K562 (cell line): ENCODE measurements at regions not wholly inside any gene's neighbourhood (a gene's known extent, or its start where the extent isn't known, plus 50 kb on each side); places are given as distances from the start of the nearest gene placed in this dataset.

Experiments
- ATAC-seq: fragments of 200-7000 bp; cut with Tn5 transposase; 3 replicates; pipeline ENCODE4 v1.9.1; 2020; ENCODE audit warnings: moderate library complexity
- BruUV-seq: library from RNA; stranded (reverse); fragments of 400-500 nt; replicated peaks from 2 replicates; lab custom pipeline; 2021; lab: Mats Ljungman, UMichigan
- CTCF ChIA-PET: fragments of 300-600 bp; formaldehyde crosslinking; extraction: SDS; loops from one replicate; lab custom pipeline; 2021; ENCODE audit warnings: low intra/inter-chr PET ratio; lab: Yijun Ruan, JAX
- POLR2A ChIA-PET: fragments of 300-600, 350-650 bp; sonication (Branson Sonifier 250); formaldehyde crosslinking; extraction: SDS; loops from one replicate; lab custom pipeline; 2021; ENCODE audit warnings: antibody characterized with exemption, inconsistent platforms; lab: Yijun Ruan, JAX
- DNase-seq, 4 experiments: peaks; one replicate each; pipeline versions ENCODE4 v3.0.0 to v3.0.0-alpha.2; 2011 to 2018; ENCODE audit warnings: low spot score in 3 of 4, mixed read lengths in 3 of 4; ENCODE audit errors: extremely low read depth in 1 of 4
- FAIRE-seq: peaks from 2 replicates; lab custom pipeline; 2011; peaks lifted over from hg19 to GRCh38; lab: Jason Lieb, UNC
- H2AFZ ChIP-seq: 2 replicates; pipeline ENCODE4 v1.6.0; 2011; ENCODE audit warnings: low read depth, low read length, control low read depth, inconsistent platforms
- H3K27ac ChIP-seq: fragments of 200-600 bp; 3 replicates; pipeline ENCODE4 v1.8.0; 2011; ENCODE audit warnings: low read depth, mild to moderate bottlenecking, control low read depth, inconsistent platforms, low read length, moderate library complexity, mixed read lengths; ENCODE audit errors: extremely low read depth
- H3K27me3 ChIP-seq, 2 experiments: fragments of 300-600 bp in 1 of 2; 2 replicates in 1 of 2; 3 replicates in 1 of 2; pipeline versions ENCODE4 v1.6.0 to v1.8.0; 2011; ENCODE audit warnings: inconsistent platforms in 2 of 2, low read length in 2 of 2, mild to moderate bottlenecking in 1 of 2, mixed read lengths in 1 of 2, moderate library complexity in 1 of 2; ENCODE audit not compliant: control insufficient read depth in 2 of 2, insufficient read depth in 2 of 2
- H3K36me3 ChIP-seq: fragments of 300-600 bp; 3 replicates; pipeline ENCODE4 v1.8.0; 2011; ENCODE audit warnings: mild to moderate bottlenecking, low read length, inconsistent platforms; ENCODE audit not compliant: control insufficient read depth, insufficient read depth
- H3K4me1 ChIP-seq, 2 experiments: fragments of 200-600 bp in 1 of 2; replicated peaks in 1 of 2; 2 replicates in 1 of 2; 3 replicates in 1 of 2; pipeline versions ENCODE4 v1.5.1 to v1.8.0; 2011; ENCODE audit warnings: inconsistent platforms in 2 of 2, low read length in 2 of 2, mild to moderate bottlenecking in 1 of 2, mixed read lengths in 1 of 2, moderate library complexity in 1 of 2; ENCODE audit not compliant: control insufficient read depth in 2 of 2, insufficient read depth in 2 of 2
- H3K4me2 ChIP-seq: 2 replicates; pipeline ENCODE4 v1.6.1; 2011; ENCODE audit warnings: low read length, control low read depth, inconsistent platforms, mixed read lengths; ENCODE audit not compliant: insufficient read depth
- H3K4me3 ChIP-seq: fragments of 200-600 bp; sonication (generic), shearing (Covaris generic); 2 replicates; pipeline ENCODE4 v1.5.1; 2016; ENCODE audit warnings: control low read depth, inconsistent platforms
- H3K79me2 ChIP-seq: fragments of 200-600 bp; 3 replicates; pipeline ENCODE4 v1.8.0; 2011; ENCODE audit warnings: low read length, inconsistent platforms; ENCODE audit not compliant: control insufficient read depth, insufficient read depth
- H3K9ac ChIP-seq, 2 experiments: 2 replicates each; pipeline versions ENCODE4 v1.6.0 to v1.6.1; 2011; ENCODE audit warnings: low read depth in 2 of 2, low read length in 2 of 2, control low read depth in 1 of 2, inconsistent platforms in 1 of 2, mild to moderate bottlenecking in 1 of 2, mixed read lengths in 1 of 2; ENCODE audit not compliant: insufficient read depth in 1 of 2
- H3K9me1 ChIP-seq: one replicate; pipeline ENCODE4 v1.6.0; 2011; ENCODE audit warnings: inconsistent platforms, mild to moderate bottlenecking, low read length, moderate library complexity; ENCODE audit not compliant: control insufficient read depth, insufficient read depth
- H3K9me3 ChIP-seq: replicated peaks from 2 replicates; pipeline ENCODE4 v1.5.1; 2011; ENCODE audit warnings: low read depth, low read length, inconsistent platforms; ENCODE audit not compliant: control insufficient read depth, insufficient read depth
- H4K20me1 ChIP-seq: replicated peaks from 2 replicates; pipeline ENCODE4 v1.6.1; 2011; ENCODE audit warnings: low read length, inconsistent platforms, mixed read lengths; ENCODE audit not compliant: control insufficient read depth, insufficient read depth
- BRF1 ChIP-seq: IDR thresholded peaks from 3 replicates; pipeline ENCODE4 v1.6.1; 2011; ENCODE audit warnings: borderline replicate concordance, mild to moderate bottlenecking; ENCODE audit not compliant: insufficient read length; ENCODE audit errors: extremely low read depth
- CBX5 ChIP-seq: IDR thresholded peaks from 2 replicates; pipeline ENCODE4 v1.6.1; 2014; ENCODE audit warnings: low read depth, borderline replicate concordance
- HMGXB4 ChIP-seq: sonication (generic); formaldehyde crosslinking; IDR thresholded peaks from 2 replicates; pipeline ENCODE4 v1.8.1; 2023; ENCODE audit warnings: mild to moderate bottlenecking, missing genetic modification reagents
- PRDM10 ChIP-seq: fragments of 450-650 bp; IDR thresholded peaks from 2 replicates; pipeline ENCODE4 v1.6.1; 2018; ENCODE audit not compliant: partially characterized antibody
- RB1 ChIP-seq: fragments of 450-650 bp; IDR thresholded peaks from 2 replicates; pipeline ENCODE4 v1.6.1; 2017; ENCODE audit warnings: low read depth, mild to moderate bottlenecking
- SAP30 ChIP-seq: fragments of 200-600 bp; sonication (generic); IDR thresholded peaks from 2 replicates; pipeline ENCODE4 v1.6.1; 2012; ENCODE audit warnings: borderline replicate concordance, low read depth, mild to moderate bottlenecking, moderate library complexity, low read length, control low read depth, inconsistent platforms; ENCODE audit not compliant: insufficient read depth, poor library complexity, severe bottlenecking
- ZNF134 ChIP-seq: fragments of 250-450 bp; sonication (Bioruptor Pico); conservative IDR thresholded peaks from 2 replicates; pipeline ENCODE4 v1.4.0; 2020
- ZNF165 ChIP-seq: fragments of 250-450 bp; sonication (Bioruptor Pico); IDR thresholded peaks from 2 replicates; pipeline ENCODE4 v1.4.0; 2020; ENCODE audit warnings: borderline replicate concordance
- ZNF3 ChIP-seq: fragments of 250-450 bp; sonication (Bioruptor Pico); IDR thresholded peaks from 2 replicates; pipeline ENCODE4 v1.5.0; 2021; ENCODE audit warnings: mild to moderate bottlenecking, moderate library complexity
- ZNF445 ChIP-seq: fragments of 250-450 bp; sonication (Bioruptor Pico); IDR thresholded peaks from 2 replicates; pipeline ENCODE4 v1.4.0; 2020; ENCODE audit warnings: low read depth, mild to moderate bottlenecking, moderate library complexity
- ZNF717 ChIP-seq: fragments of 250-450 bp; sonication (Bioruptor Pico); IDR thresholded peaks from 2 replicates; pipeline ENCODE4 v1.5.0; 2021
- ZNF780A ChIP-seq: fragments of 250-450 bp; sonication (Bioruptor Pico); IDR thresholded peaks from 2 replicates; pipeline ENCODE4 v1.5.0; 2021; ENCODE audit warnings: mild to moderate bottlenecking
- in situ Hi-C: fragments of 300-500 bp; cut with MboI; formaldehyde crosslinking; loops from 4 replicates; pipeline ENCODE4 v1.15.0; 2018; ENCODE audit warnings: inconsistent platforms, mixed read lengths
- intact Hi-C: fragments of 100-400 bp; cut with micrococcal nuclease; formaldehyde crosslinking; loops from 2 replicates; pipeline ENCODE4 v1.14.2; 2022
- TF ChIP-seq, protein P1 (sequence below): fragments of 250-450 bp; sonication (Bioruptor Pico); IDR thresholded peaks from 2 replicates; pipeline ENCODE4 v1.4.0; 2020

- ChIA-PET POLR2A (no interaction called here), CTCF (interaction anchor here (0.6 kb wide), 1 partner anchor 757 kb away, joined by 3 read pairs; no protein-coding TSS in a partner anchor)
- H3K27ac ChIP-seq = no peak overlapping the region
- no peak overlapping the region for H2AFZ ChIP-seq
- H3K9ac ChIP-seq = no peak overlapping the region
- FAIRE-seq (no peak), DNase-seq (no peak), ATAC-seq (no peak)
- no peaks in the 10 kb centered on the region for H3K27me3 ChIP-seq
- H3K4me2 ChIP-seq = no peak overlapping the region
- peaks cover 0 to 19% of the 10 kb centered on the region in 2 experiments; a peak in 3 of 5 replicates for H3K4me1 ChIP-seq
- BruUV-seq = no TSS peak
- H3K36me3 ChIP-seq = no peaks in the 10 kb centered on the region
- 0 out of 3 replicates have a peak, but pooled peaks cover 5% of the 10 kb centered on the region for H3K79me2 ChIP-seq
- peaks cover 12% of the 10 kb centered on the region for H4K20me1 ChIP-seq
- H3K9me3 ChIP-seq = no peaks in the 10 kb centered on the region
- intact Hi-C loops (no loop called here), in situ Hi-C loops (no loop called here)
- H3K9me1 ChIP-seq = no peaks in the 10 kb centered on the region
- H3K4me3 ChIP-seq = no peak overlapping the region
- TF ChIP-seq RB1 = no peak
- no peak for TF ChIP-seq ZNF445 (CRISPR knock-in tag)
- no peak for TF ChIP-seq PRDM10
- no peak for TF ChIP-seq ZNF134 (CRISPR knock-in tag)
- no peak for TF ChIP-seq BRF1
- no peak for TF ChIP-seq HMGXB4 (CRISPR knock-in tag)
- TF ChIP-seq ZNF3 (CRISPR knock-in tag) = no peak
- no peak for TF ChIP-seq CBX5
- TF ChIP-seq, protein P1, sequence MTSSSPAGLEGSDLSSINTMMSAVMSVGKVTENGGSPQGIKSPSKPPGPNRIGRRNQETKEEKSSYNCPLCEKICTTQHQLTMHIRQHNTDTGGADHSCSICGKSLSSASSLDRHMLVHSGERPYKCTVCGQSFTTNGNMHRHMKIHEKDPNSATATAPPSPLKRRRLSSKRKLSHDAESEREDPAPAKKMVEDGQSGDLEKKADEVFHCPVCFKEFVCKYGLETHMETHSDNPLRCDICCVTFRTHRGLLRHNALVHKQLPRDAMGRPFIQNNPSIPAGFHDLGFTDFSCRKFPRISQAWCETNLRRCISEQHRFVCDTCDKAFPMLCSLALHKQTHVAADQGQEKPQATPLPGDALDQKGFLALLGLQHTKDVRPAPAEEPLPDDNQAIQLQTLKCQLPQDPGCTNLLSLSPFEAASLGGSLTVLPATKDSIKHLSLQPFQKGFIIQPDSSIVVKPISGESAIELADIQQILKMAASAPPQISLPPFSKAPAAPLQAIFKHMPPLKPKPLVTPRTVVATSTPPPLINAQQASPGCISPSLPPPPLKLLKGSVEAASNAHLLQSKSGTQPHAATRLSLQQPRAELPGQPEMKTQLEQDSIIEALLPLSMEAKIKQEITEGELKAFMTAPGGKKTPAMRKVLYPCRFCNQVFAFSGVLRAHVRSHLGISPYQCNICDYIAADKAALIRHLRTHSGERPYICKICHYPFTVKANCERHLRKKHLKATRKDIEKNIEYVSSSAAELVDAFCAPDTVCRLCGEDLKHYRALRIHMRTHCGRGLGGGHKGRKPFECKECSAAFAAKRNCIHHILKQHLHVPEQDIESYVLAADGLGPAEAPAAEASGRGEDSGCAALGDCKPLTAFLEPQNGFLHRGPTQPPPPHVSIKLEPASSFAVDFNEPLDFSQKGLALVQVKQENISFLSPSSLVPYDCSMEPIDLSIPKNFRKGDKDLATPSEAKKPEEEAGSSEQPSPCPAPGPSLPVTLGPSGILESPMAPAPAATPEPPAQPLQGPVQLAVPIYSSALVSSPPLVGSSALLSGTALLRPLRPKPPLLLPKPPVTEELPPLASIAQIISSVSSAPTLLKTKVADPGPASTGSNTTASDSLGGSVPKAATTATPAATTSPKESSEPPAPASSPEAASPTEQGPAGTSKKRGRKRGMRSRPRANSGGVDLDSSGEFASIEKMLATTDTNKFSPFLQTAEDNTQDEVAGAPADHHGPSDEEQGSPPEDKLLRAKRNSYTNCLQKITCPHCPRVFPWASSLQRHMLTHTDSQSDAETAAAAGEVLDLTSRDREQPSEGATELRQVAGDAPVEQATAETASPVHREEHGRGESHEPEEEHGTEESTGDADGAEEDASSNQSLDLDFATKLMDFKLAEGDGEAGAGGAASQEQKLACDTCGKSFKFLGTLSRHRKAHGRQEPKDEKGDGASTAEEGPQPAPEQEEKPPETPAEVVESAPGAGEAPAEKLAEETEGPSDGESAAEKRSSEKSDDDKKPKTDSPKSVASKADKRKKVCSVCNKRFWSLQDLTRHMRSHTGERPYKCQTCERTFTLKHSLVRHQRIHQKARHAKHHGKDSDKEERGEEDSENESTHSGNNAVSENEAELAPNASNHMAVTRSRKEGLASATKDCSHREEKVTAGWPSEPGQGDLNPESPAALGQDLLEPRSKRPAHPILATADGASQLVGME (CRISPR knock-in tag) = no peak
- TF ChIP-seq ZNF780A (CRISPR knock-in tag) = no peak
- no peak for TF ChIP-seq ZNF717 (CRISPR knock-in tag)
- TF ChIP-seq SAP30 = no peak
- no peak for TF ChIP-seq ZNF165 (CRISPR knock-in tag)
Observed at GRCh38 chr6:88381289-88381642, 215.1 kb upstream of the CNR1 start.
